ENCODE measurements at regions not wholly inside any gene's neighbourhood (a gene's known extent, or its start where the extent isn't known, plus 50 kb on each side); places are given as distances from the start of the nearest gene placed in this dataset.
A peak's percentile ranks its signal among the peaks of the same experiment; 100 is the strongest.

DNA sequence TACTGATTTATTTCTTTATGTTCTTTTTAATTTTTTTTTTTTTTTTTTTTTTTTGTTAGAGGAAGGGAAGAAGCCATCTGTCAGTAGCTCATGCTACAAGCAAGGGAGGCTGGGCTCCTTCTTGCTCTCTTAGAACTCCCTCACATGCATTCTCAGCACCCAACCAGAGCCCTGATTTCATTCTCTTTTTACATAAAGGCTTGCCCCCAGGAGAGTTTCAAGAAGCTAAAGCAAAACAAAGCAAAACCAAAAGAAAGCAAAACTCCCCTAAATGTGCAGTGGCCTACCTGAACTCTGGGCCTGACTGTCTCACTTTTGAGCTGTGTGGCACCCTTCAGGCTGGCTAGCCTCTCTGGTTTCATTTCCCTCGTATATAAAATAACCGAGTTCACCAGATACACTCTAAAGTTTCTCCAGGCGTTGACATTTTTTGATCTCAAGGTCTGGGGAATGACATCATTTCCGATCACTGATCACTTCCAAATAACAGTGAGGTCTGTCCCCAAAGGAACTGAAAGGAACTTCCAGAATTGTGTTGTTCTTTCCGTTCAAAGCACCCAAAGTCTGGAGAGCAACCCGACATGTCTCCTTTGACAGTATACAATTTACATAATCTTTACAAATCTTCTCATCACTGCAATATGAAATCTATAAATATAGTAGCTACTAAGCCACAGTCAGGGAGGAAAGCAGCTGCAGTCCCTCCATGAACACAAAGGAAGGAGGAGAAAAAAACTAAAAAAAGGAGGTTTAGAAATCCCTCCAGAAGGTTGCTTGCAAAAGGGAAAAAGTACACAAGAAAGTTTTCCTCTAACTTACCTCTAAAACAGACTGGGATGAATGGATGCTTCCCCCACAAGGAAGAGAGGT, 145.6 kb upstream of the NCK2 start:
- Histone ChIP-seq H3K9me3 (no peaks in the 10 kb centered on the region), H3K4me3 (no peak overlapping the region), H3K4me1 (no peaks in the 10 kb centered on the region), H3K27me3 (no peaks in the 10 kb centered on the region), H3K27ac (no peak overlapping the region), H3K36me3 (no peaks in the 10 kb centered on the region)
- WGBS = 76% methylated on average over 6 of the region's 6 CpGs
- TF ChIP-seq EP300 (IDR thresholded peaks at IDR 0.05) (no peak), POLR2A (IDR thresholded peaks at IDR 0.05) (no peak), POLR2AphosphoS5 (IDR thresholded peaks at IDR 0.05) (no peak)
- peak in 1 of 2 donors; percentile 23 for DNase-seq (ENCODE audit: low spot score in 2 of 2)

GRCh38 chr2:105597806-105598803, 146.6 kb upstream of the NCK2 start:
- H3K4me1 ChIP-seq = no peaks in the 10 kb centered on the region
- no peak overlapping the region for H3K27ac ChIP-seq
- 87% methylated on average over 10 of the region's 10 CpGs for WGBS
- TF ChIP-seq POLR2AphosphoS5 (IDR thresholded peaks at IDR 0.05) (no peak), POLR2A (IDR thresholded peaks at IDR 0.05) (no peak), EP300 (IDR thresholded peaks at IDR 0.05) (no peak)
- TF ChIP-seq, protein P1, sequence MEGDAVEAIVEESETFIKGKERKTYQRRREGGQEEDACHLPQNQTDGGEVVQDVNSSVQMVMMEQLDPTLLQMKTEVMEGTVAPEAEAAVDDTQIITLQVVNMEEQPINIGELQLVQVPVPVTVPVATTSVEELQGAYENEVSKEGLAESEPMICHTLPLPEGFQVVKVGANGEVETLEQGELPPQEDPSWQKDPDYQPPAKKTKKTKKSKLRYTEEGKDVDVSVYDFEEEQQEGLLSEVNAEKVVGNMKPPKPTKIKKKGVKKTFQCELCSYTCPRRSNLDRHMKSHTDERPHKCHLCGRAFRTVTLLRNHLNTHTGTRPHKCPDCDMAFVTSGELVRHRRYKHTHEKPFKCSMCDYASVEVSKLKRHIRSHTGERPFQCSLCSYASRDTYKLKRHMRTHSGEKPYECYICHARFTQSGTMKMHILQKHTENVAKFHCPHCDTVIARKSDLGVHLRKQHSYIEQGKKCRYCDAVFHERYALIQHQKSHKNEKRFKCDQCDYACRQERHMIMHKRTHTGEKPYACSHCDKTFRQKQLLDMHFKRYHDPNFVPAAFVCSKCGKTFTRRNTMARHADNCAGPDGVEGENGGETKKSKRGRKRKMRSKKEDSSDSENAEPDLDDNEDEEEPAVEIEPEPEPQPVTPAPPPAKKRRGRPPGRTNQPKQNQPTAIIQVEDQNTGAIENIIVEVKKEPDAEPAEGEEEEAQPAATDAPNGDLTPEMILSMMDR (IDR thresholded peaks at IDR 0.05) = no peak
- H3K4me3 ChIP-seq = no peak overlapping the region
- peak in 1 of 2 donors; percentile 43 for DNase-seq (ENCODE audit: low spot score in 2 of 2)
- no peaks in the 10 kb centered on the region for H3K9me3 ChIP-seq
- H3K36me3 ChIP-seq = no peaks in the 10 kb centered on the region
- H3K27me3 ChIP-seq = no peaks in the 10 kb centered on the region

DNA sequence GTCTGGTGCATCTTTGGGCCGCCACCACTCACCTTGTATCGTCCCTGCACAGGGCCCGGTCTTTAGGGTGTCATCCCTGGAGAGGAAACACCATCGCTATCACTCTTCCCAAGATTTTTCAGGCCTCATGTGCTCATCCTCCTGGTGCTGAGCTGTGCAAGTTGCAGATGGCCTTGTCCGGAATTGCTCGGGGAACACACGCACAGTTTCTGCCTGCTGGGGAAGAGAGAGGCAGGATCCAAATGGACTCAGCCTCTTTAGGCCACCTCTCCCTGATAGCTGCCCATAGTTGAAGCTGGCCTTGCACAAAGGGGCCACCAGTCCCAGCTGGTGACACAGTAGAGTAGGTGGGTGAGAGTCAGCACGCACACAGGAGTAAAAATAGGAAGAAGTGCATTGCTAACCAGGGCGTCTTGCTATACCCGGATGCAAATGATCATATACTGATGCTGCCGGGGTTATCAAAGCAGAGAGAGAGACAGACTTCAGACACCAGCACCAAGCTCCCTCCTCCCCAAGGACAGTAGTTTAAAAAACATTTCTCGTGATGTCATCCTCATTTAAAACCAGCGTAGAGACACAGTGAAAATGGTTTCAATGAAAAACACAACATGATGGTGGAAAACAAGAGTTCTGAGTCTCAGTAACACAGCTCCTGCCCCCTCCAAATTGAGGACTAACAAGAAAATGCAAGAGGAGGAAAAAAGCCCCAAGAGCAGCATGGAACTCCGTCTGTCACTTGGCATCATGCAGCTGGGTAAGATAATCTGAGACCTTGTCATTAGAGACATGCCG, 147.5 kb upstream of the NCK2 start:
- Histone ChIP-seq H3K27me3 (no peaks in the 10 kb centered on the region), H3K36me3 (no peaks in the 10 kb centered on the region), H3K27ac (no peak overlapping the region), H3K9me3 (no peaks in the 10 kb centered on the region), H3K4me3 (no peak overlapping the region), H3K4me1 (no peaks in the 10 kb centered on the region)
- no peak for DNase-seq (ENCODE audit: low spot score in 2 of 2)
- TF ChIP-seq POLR2A (IDR thresholded peaks at IDR 0.05) (no peak), POLR2AphosphoS5 (IDR thresholded peaks at IDR 0.05) (no peak), EP300 (IDR thresholded peaks at IDR 0.05) (no peak)
- TF ChIP-seq, protein P1 (IDR thresholded peaks at IDR 0.05) = no peak
- WGBS = 89% methylated on average over 15 of the region's 15 CpGs

GRCh38 chr2:105596411-105596921, 148.2 kb upstream of the NCK2 start:
- no peak overlapping the region for H3K4me3 ChIP-seq
- DNase-seq (ENCODE audit: low spot score in 2 of 2) = peak in 1 of 2 donors; percentile 18
- no peak for TF ChIP-seq EP300 (IDR thresholded peaks at IDR 0.05)
- TF ChIP-seq, protein P1 (IDR thresholded peaks at IDR 0.05) = no peak
- no peak for TF ChIP-seq POLR2AphosphoS5 (IDR thresholded peaks at IDR 0.05)
- TF ChIP-seq POLR2A (IDR thresholded peaks at IDR 0.05) = no peak
- H3K4me1 ChIP-seq = no peaks in the 10 kb centered on the region
- 95% methylated on average over 6 of the region's 6 CpGs for WGBS
- H3K36me3 ChIP-seq = no peaks in the 10 kb centered on the region
- H3K27ac ChIP-seq = no peak overlapping the region
- no peaks in the 10 kb centered on the region for H3K27me3 ChIP-seq
- no peaks in the 10 kb centered on the region for H3K9me3 ChIP-seq

GRCh38 chr2:105595536-105595935, 149.2 kb upstream of the NCK2 start:
- Histone ChIP-seq H3K4me3 (no peak overlapping the region), H3K36me3 (no peaks in the 10 kb centered on the region), H3K4me1 (no peaks in the 10 kb centered on the region), H3K9me3 (no peaks in the 10 kb centered on the region), H3K27me3 (no peaks in the 10 kb centered on the region), H3K27ac (no peak overlapping the region)
- DNase-seq (ENCODE audit: low spot score in 2 of 2) = peak in 1 of 2 donors; percentile 26
- TF ChIP-seq, protein P1 (IDR thresholded peaks at IDR 0.05) = no peak
- 75% methylated on average over 8 of the region's 8 CpGs for WGBS
